ENCODE measurements at regions not wholly inside any gene's neighbourhood (a gene's known extent, or its start where the extent isn't known, plus 50 kb on each side); places are given as distances from the start of the nearest gene placed in this dataset.

GRCh38 chr7:33729726-33730125 is 175.6 kb upstream of the BMPER start:
- TF ChIP-seq SIX4 (CRISPR knock-in tag; IDR thresholded peaks at IDR 0.05), result no peak
- no peak for TF ChIP-seq POLR2AphosphoS5 (IDR thresholded peaks at IDR 0.05; ENCODE audit: low read depth, low read length)
- no peak for TF ChIP-seq BCLAF1 (IDR thresholded peaks at IDR 0.05)
- TF ChIP-seq CCAR2 (optimal IDR thresholded peaks at IDR 0.05; ENCODE audit: low read depth, low read length), result no peak
- TF ChIP-seq ZNF569 (CRISPR knock-in tag; IDR thresholded peaks at IDR 0.05; ENCODE audit: borderline replicate concordance), result no peak
- no peak for TF ChIP-seq BHLHE40 (IDR thresholded peaks at IDR 0.05; ENCODE audit: low read length)
- TF ChIP-seq TAF1 (CRISPR knock-in tag; IDR thresholded peaks at IDR 0.05), result no peak
- no peak for TF ChIP-seq NFIC (IDR thresholded peaks at IDR 0.05; ENCODE audit: low read length)
- no peak for TF ChIP-seq ZNF24 (IDR thresholded peaks at IDR 0.05)
- no peak for TF ChIP-seq JUN (CRISPR knock-in tag; IDR thresholded peaks at IDR 0.05)
- no peak for TF ChIP-seq ZNF782 (CRISPR knock-in tag; IDR thresholded peaks at IDR 0.05; ENCODE audit: borderline replicate concordance)

Measured in HepG2 (cell line).